PC-9 (cell line): ENCODE measurements at regions not wholly inside any gene's neighbourhood (a gene's known extent, or its start where the extent isn't known, plus 50 kb on each side); places are given as distances from the start of the nearest gene placed in this dataset.

Source experiments
- BruUV-seq: library from RNA; stranded (reverse); fragments of 400-500 nt; replicated peaks from 2 replicates; lab custom pipeline; 2021; lab: Mats Ljungman, UMichigan
- CTCF ChIA-PET: fragments of 300-600 bp; sonication (Branson Sonifier 250); formaldehyde crosslinking; loops from one replicate; lab custom pipeline; 2022; ENCODE audit warnings: antibody characterized with exemption; lab: Charles Lee
- POLR2A ChIA-PET: fragments of 300-600 bp; sonication (Branson Sonifier 250); formaldehyde crosslinking; loops from one replicate; lab custom pipeline; 2022; ENCODE audit warnings: antibody characterized with exemption; ENCODE audit not compliant: unreplicated experiment; lab: Charles Lee
- DNase-seq, 2 experiments: peaks; one replicate each; pipeline versions ENCODE4 v3.0.0 to v3.0.0-alpha.2; 2015 to 2022; ENCODE audit warnings: mixed read lengths in 1 of 2
- H2AFZ ChIP-seq: fragments of 200-600 bp; sonication (generic); 2 replicates; pipeline ENCODE4 v1.8.1; 2017; ENCODE audit warnings: antibody characterized with exemption
- H3F3A ChIP-seq: fragments of 200-600 bp; sonication (generic); 2 replicates; pipeline ENCODE4 v1.8.1; 2017; ENCODE audit warnings: antibody characterized with exemption, mild to moderate bottlenecking, low read depth; ENCODE audit not compliant: insufficient read depth
- H3K27ac ChIP-seq: fragments of 200-600 bp; sonication (generic); 2 replicates; pipeline ENCODE4 v1.6.1; 2016; ENCODE audit warnings: mixed run types
- H3K27me3 ChIP-seq: fragments of 200-600 bp; sonication (generic); 2 replicates; pipeline ENCODE4 v1.6.1; 2016; ENCODE audit warnings: low read depth, mixed run types; ENCODE audit not compliant: insufficient read depth
- H3K36me3 ChIP-seq: fragments of 200-600 bp; sonication (generic); 2 replicates; pipeline ENCODE4 v1.6.1; 2016; ENCODE audit warnings: low read depth, mixed run types
- H3K4me1 ChIP-seq: fragments of 200-600 bp; sonication (generic); replicated peaks from 2 replicates; pipeline ENCODE4 v1.6.1; 2016; ENCODE audit warnings: mixed run types; ENCODE audit not compliant: insufficient read depth
- H3K4me2 ChIP-seq: fragments of 200-600 bp; sonication (generic); 2 replicates; pipeline ENCODE4 v1.6.1; 2017; ENCODE audit warnings: mixed run types
- H3K4me3 ChIP-seq: fragments of 200-600 bp; sonication (generic); 2 replicates; pipeline ENCODE4 v1.6.1; 2016; ENCODE audit warnings: mixed run types
- H3K79me2 ChIP-seq: fragments of 200-600 bp; sonication (generic); 2 replicates; pipeline ENCODE4 v1.6.1; 2017; ENCODE audit warnings: low read depth, mixed run types
- H3K9me2 ChIP-seq: fragments of 200-600 bp; sonication (generic); 2 replicates; pipeline ENCODE4 v1.8.1; 2017; ENCODE audit warnings: mild to moderate bottlenecking; ENCODE audit not compliant: insufficient read depth
- H3K9me3 ChIP-seq: fragments of 200-600 bp; sonication (generic); 2 replicates; pipeline ENCODE4 v1.8.1; 2016; ENCODE audit warnings: low read depth; ENCODE audit not compliant: insufficient read depth
- H4K20me1 ChIP-seq: fragments of 200-600 bp; sonication (generic); 2 replicates; pipeline ENCODE4 v1.8.1; 2017; ENCODE audit not compliant: insufficient read depth
- CTCF ChIP-seq: fragments of 200-600 bp; sonication (generic); conservative IDR thresholded peaks from 2 replicates; pipeline ENCODE4 v1.6.1; 2017; ENCODE audit warnings: mixed run types, antibody characterized with exemption, mild to moderate bottlenecking, moderate library complexity
- EZH2 ChIP-seq: fragments of 200-600 bp; sonication (generic); IDR thresholded peaks from 2 replicates; pipeline ENCODE4 v1.8.0; 2017; ENCODE audit warnings: antibody characterized with exemption, low read depth
- intact Hi-C: fragments of 100-400 bp; cut with micrococcal nuclease; formaldehyde crosslinking; loops from one replicate; pipeline ENCODE4 v1.10.0; 2022; ENCODE audit not compliant: unreplicated experiment

DNA sequence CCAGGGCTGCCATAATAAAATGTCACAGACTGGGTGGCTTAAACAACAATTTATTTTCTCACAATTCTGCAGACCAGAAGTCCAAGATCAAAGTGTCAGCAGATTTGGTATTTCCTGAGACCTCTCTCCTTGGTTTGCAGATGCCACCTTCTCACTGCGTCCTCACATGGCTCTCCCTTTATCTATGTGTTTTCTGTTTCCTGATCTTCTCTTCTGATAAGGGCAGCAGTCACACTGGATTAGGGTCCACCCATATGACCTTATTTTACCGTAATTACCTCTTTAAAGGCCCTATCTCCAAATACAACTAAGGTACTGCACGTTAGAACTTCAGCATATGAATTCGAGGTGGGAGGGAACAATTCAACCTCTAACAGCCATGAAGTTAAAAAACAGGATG is 238.9 kb upstream of the API5 start:
- Histone ChIP-seq H3F3A (no peaks in the 10 kb centered on the region), H2AFZ (no peak overlapping the region), H3K4me2 (no peak overlapping the region), H3K79me2 (no peaks in the 10 kb centered on the region), H3K4me3 (no peak overlapping the region), H3K9me2 (no peaks in the 10 kb centered on the region), H3K9me3 (no peaks in the 10 kb centered on the region), H4K20me1 (no peaks in the 10 kb centered on the region), H3K27me3 (no peaks in the 10 kb centered on the region), H3K27ac (no peak overlapping the region), H3K4me1 (no peaks in the 10 kb centered on the region), H3K36me3 (no peaks in the 10 kb centered on the region)
- no peak for TF ChIP-seq EZH2
- no peak for TF ChIP-seq CTCF
- intact Hi-C loops: no loop called here
- CTCF ChIA-PET: no interaction called here
- no TSS peak for BruUV-seq
- no peak for DNase-seq
- POLR2A ChIA-PET: no interaction called here

DNA sequence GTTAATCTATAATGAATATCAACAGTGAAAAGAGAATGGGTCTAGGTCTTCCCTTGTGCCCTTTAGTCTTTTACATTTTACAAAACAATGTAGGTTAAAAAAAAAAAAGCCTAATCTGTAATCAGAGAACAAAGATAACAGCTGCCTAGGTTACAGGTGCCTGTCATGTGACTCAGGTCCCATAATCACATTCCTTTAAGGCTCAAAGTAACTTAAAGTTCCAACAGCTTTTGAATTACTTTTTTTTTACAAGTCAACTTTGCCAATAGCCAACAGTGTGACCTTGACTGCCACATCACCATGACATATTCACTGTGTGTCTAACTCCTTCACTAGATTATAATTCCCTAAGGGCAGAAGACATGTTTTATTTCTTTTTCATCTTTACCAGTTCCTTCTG is 237.0 kb upstream of the API5 start:
- no peak for DNase-seq
- Histone ChIP-seq H3K9me3 (no peaks in the 10 kb centered on the region), H4K20me1 (no peaks in the 10 kb centered on the region), H3K9me2 (no peaks in the 10 kb centered on the region), H3K79me2 (no peaks in the 10 kb centered on the region), H2AFZ (no peak overlapping the region), H3F3A (no peaks in the 10 kb centered on the region), H3K4me3 (no peak overlapping the region), H3K4me1 (no peaks in the 10 kb centered on the region), H3K27ac (no peak overlapping the region), H3K4me2 (no peak overlapping the region), H3K27me3 (no peaks in the 10 kb centered on the region), H3K36me3 (no peaks in the 10 kb centered on the region)
- CTCF ChIA-PET: no interaction called here
- BruUV-seq: no TSS peak
- TF ChIP-seq EZH2 (no peak), CTCF (no peak)
- POLR2A ChIA-PET: no interaction called here
- intact Hi-C loops: no loop called here

- Histone ChIP-seq H3K4me3 (no peak overlapping the region), H3K4me2 (no peak overlapping the region), H4K20me1 (no peaks in the 10 kb centered on the region), H3K79me2 (no peaks in the 10 kb centered on the region), H3K4me1 (no peaks in the 10 kb centered on the region), H3K27ac (no peak overlapping the region), H3K9me2 (no peaks in the 10 kb centered on the region), H2AFZ (no peak overlapping the region), H3K9me3 (no peaks in the 10 kb centered on the region), H3K27me3 (0 out of 2 replicates have a peak, but pooled peaks cover 6% of the 10 kb centered on the region), H3K36me3 (no peaks in the 10 kb centered on the region), H3F3A (no peaks in the 10 kb centered on the region)
- DNase-seq: no peak
- intact Hi-C loops: no loop called here
- no TSS peak for BruUV-seq
- CTCF ChIA-PET: no interaction called here
- POLR2A ChIA-PET: no interaction called here
- TF ChIP-seq EZH2 (no peak), CTCF (no peak)
Measured at GRCh38 chr11:43101113-43101512, 210.7 kb upstream of the API5 start.
